ENCODE measurements at regions not wholly inside any gene's neighbourhood (a gene's known extent, or its start where the extent isn't known, plus 50 kb on each side); places are given as distances from the start of the nearest gene placed in this dataset.

DNA sequence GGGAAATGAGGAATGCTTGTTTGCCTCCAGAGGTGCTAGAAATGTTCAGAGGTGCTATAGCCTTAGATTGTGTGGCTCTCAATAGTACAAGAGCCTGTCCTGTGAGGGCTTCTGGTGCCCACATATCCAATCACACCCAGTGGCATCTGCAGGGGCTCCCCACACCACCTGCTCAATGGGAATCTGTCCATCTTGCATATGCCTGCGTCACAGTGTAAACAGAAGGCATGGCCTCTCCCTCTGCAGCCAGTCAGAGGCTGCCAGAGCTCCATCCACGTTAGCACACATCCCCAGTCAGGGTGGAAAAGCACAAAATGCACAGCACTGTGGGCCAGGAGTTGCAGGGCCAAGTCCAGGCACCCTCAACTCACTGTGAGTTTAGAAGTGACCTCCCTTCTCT, 113.6 kb upstream of the GRIK3 start:
- TF ChIP-seq, protein P1, sequence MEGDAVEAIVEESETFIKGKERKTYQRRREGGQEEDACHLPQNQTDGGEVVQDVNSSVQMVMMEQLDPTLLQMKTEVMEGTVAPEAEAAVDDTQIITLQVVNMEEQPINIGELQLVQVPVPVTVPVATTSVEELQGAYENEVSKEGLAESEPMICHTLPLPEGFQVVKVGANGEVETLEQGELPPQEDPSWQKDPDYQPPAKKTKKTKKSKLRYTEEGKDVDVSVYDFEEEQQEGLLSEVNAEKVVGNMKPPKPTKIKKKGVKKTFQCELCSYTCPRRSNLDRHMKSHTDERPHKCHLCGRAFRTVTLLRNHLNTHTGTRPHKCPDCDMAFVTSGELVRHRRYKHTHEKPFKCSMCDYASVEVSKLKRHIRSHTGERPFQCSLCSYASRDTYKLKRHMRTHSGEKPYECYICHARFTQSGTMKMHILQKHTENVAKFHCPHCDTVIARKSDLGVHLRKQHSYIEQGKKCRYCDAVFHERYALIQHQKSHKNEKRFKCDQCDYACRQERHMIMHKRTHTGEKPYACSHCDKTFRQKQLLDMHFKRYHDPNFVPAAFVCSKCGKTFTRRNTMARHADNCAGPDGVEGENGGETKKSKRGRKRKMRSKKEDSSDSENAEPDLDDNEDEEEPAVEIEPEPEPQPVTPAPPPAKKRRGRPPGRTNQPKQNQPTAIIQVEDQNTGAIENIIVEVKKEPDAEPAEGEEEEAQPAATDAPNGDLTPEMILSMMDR (IDR thresholded peaks at IDR 0.05; ENCODE audit: extremely low read depth in 1 of 2, insufficient read depth in 1 of 2, low read depth in 1 of 2, low read length in 2 of 2): no peak
- TF ChIP-seq POLR2A (IDR thresholded peaks at IDR 0.05; ENCODE audit: low read depth, low read length): no peak
- TF ChIP-seq MYC (IDR thresholded peaks at IDR 0.05; ENCODE audit: low read depth, low read length): no peak
- TF ChIP-seq, protein P2, sequence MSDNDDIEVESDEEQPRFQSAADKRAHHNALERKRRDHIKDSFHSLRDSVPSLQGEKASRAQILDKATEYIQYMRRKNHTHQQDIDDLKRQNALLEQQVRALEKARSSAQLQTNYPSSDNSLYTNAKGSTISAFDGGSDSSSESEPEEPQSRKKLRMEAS (IDR thresholded peaks at IDR 0.05; ENCODE audit: insufficient read depth, insufficient read length): no peak
- TF ChIP-seq EZH2 (IDR thresholded peaks at IDR 0.05; ENCODE audit: borderline replicate concordance, low read depth, low read length, severe bottlenecking): no peak

Measured in endothelial cell of umbilical vein (primary cell).